ENCODE measurements at regions not wholly inside any gene's neighbourhood (a gene's known extent, or its start where the extent isn't known, plus 50 kb on each side); places are given as distances from the start of the nearest gene placed in this dataset.
"Not testable (repeated sequence)": the region's sequence is repeated elsewhere in the genome, so short reads cannot be mapped to it uniquely, and the experiment has no call there.

- no peak for DNase-seq
Observed at GRCh38 chr10:121308020-121308419, 290.2 kb downstream of the FGFR2 start.

- DNase-seq, result no peak
Observed at GRCh38 chr10:121309164-121309563, 289.1 kb downstream of the FGFR2 start.

GRCh38 chr10:121310151-121310711 is 288.0 kb downstream of the FGFR2 start:
- no peak for DNase-seq

GRCh38 chr10:121311812-121312443 is 286.3 kb downstream of the FGFR2 start:
- no peak for DNase-seq

- DNase-seq, result no peak
Observed at GRCh38 chr10:121312587-121312986, 285.7 kb downstream of the FGFR2 start.

GRCh38 chr10:121313119-121313875 is 284.9 kb downstream of the FGFR2 start:
- DNase-seq, result no peak

- no peak for DNase-seq
Observed at GRCh38 chr10:121316432-121316831, 281.8 kb downstream of the FGFR2 start.

GRCh38 chr10:121317374-121317773 is 280.9 kb downstream of the FGFR2 start:
- DNase-seq, result no peak

- no peak for DNase-seq
Observed at GRCh38 chr10:121322046-121322445, 276.2 kb downstream of the FGFR2 start.

GRCh38 chr10:121322776-121323175 is 275.5 kb downstream of the FGFR2 start:
- no peak for DNase-seq

- no peak for DNase-seq
Observed at GRCh38 chr10:121323443-121323842, 274.8 kb downstream of the FGFR2 start.

- no peak for DNase-seq
Observed at GRCh38 chr10:121324678-121325213, 273.5 kb downstream of the FGFR2 start.

- DNase-seq, result no peak
Observed at GRCh38 chr10:121325490-121326231, 272.6 kb downstream of the FGFR2 start.

- DNase-seq, result no peak
Observed at GRCh38 chr10:121326905-121327304, 271.3 kb downstream of the FGFR2 start.

GRCh38 chr10:121327727-121328126 is 270.5 kb downstream of the FGFR2 start:
- DNase-seq, result no peak

GRCh38 chr10:121329631-121330030 is 268.6 kb downstream of the FGFR2 start:
- DNase-seq, result not testable (repeated sequence)

GRCh38 chr10:121330563-121330962 is 267.7 kb downstream of the FGFR2 start:
- DNase-seq, result no peak

GRCh38 chr10:121332353-121332752 is 265.9 kb downstream of the FGFR2 start:
- DNase-seq, result no peak

- no peak for DNase-seq
Observed at GRCh38 chr10:121332829-121333765, 265.1 kb downstream of the FGFR2 start.

GRCh38 chr10:121335386-121335925 is 262.8 kb downstream of the FGFR2 start:
- no peak for DNase-seq

- no peak for DNase-seq
Observed at GRCh38 chr10:121337427-121337826, 260.8 kb downstream of the FGFR2 start.

All from stimulated activated CD8-positive, alpha-beta memory T cell treated with anti-CD3 and anti-CD28 coated beads, Interleukin-4, amount 100 ng/mL, for 48 hours (primary cell).